DOHH2 (cell line): ENCODE measurements at regions not wholly inside any gene's neighbourhood (a gene's known extent, or its start where the extent isn't known, plus 50 kb on each side); places are given as distances from the start of the nearest gene placed in this dataset.

Source experiments
- H3F3A ChIP-seq: fragments of 200-600 bp; sonication (generic), shearing (Covaris generic); 2 replicates; pipeline ENCODE4 v1.6.0; 2016; ENCODE audit warnings: antibody characterized with exemption, mild to moderate bottlenecking; ENCODE audit not compliant: control insufficient read depth, insufficient read depth
- H3K27ac ChIP-seq: fragments of 200-600 bp; sonication (generic); 2 replicates; pipeline ENCODE4 v1.5.1; 2014; ENCODE audit warnings: low read depth, mild to moderate bottlenecking, low read length, moderate library complexity
- H3K27me3 ChIP-seq: fragments of 200-600 bp; sonication (generic); 2 replicates; pipeline ENCODE4 v1.6.1; 2014; ENCODE audit warnings: mild to moderate bottlenecking, low read length, mixed read lengths; ENCODE audit not compliant: control insufficient read depth
- H3K36me3 ChIP-seq: fragments of 200-600 bp; sonication (generic); 2 replicates; pipeline ENCODE4 v1.6.1; 2014; ENCODE audit warnings: mild to moderate bottlenecking, low read length, moderate library complexity, mixed read lengths; ENCODE audit not compliant: control insufficient read depth
- H3K4me1 ChIP-seq: fragments of 200-600 bp; sonication (generic); 2 replicates; pipeline ENCODE4 v1.6.1; 2014; ENCODE audit warnings: mild to moderate bottlenecking, low read length, mixed read lengths; ENCODE audit not compliant: control insufficient read depth
- H3K4me2 ChIP-seq: fragments of 200-600 bp; sonication (generic); 2 replicates; pipeline ENCODE4 v1.6.0; 2014; ENCODE audit warnings: mild to moderate bottlenecking, low read length, moderate library complexity
- H3K4me3 ChIP-seq: fragments of 200-600 bp; sonication (generic); 2 replicates; pipeline ENCODE4 v1.5.1; 2014; ENCODE audit warnings: mild to moderate bottlenecking, low read length, mixed read lengths
- H3K79me2 ChIP-seq: fragments of 200-600 bp; sonication (generic); 2 replicates; pipeline ENCODE4 v1.6.1; 2014; ENCODE audit warnings: mild to moderate bottlenecking, low read length, mixed read lengths; ENCODE audit not compliant: control insufficient read depth
- H3K9me2 ChIP-seq: fragments of 200-600 bp; sonication (generic); replicated peaks from 2 replicates; pipeline ENCODE4 v1.6.1; 2014; ENCODE audit warnings: mild to moderate bottlenecking, low read length, mixed read lengths; ENCODE audit not compliant: control insufficient read depth
- H3K9me3 ChIP-seq: fragments of 200-600 bp; sonication (generic); 2 replicates; pipeline ENCODE4 v1.6.1; 2014; ENCODE audit warnings: antibody characterized with exemption, low read length, mixed read lengths; ENCODE audit not compliant: control insufficient read depth, insufficient read depth
- H4K20me1 ChIP-seq: fragments of 200-600 bp; sonication (generic); 2 replicates; pipeline ENCODE4 v1.6.0; 2014; ENCODE audit warnings: low read depth, mild to moderate bottlenecking, antibody characterized with exemption, low read length, moderate library complexity; ENCODE audit not compliant: control insufficient read depth, insufficient read depth
- CTCF ChIP-seq: fragments of 200-600 bp; sonication (generic); IDR thresholded peaks from one replicate; pipeline ENCODE4 v1.5.1; 2014; ENCODE audit warnings: antibody characterized with exemption, mild to moderate bottlenecking, low read depth, low read length; ENCODE audit not compliant: poor library complexity, severe bottlenecking
- EZH2phosphoT487 ChIP-seq: fragments of 200-600 bp; sonication (generic); IDR thresholded peaks from 2 replicates; pipeline ENCODE4 v1.6.1; 2017; ENCODE audit warnings: borderline replicate concordance, mild to moderate bottlenecking, antibody characterized with exemption, low read length, moderate library complexity, mixed read lengths

DNA sequence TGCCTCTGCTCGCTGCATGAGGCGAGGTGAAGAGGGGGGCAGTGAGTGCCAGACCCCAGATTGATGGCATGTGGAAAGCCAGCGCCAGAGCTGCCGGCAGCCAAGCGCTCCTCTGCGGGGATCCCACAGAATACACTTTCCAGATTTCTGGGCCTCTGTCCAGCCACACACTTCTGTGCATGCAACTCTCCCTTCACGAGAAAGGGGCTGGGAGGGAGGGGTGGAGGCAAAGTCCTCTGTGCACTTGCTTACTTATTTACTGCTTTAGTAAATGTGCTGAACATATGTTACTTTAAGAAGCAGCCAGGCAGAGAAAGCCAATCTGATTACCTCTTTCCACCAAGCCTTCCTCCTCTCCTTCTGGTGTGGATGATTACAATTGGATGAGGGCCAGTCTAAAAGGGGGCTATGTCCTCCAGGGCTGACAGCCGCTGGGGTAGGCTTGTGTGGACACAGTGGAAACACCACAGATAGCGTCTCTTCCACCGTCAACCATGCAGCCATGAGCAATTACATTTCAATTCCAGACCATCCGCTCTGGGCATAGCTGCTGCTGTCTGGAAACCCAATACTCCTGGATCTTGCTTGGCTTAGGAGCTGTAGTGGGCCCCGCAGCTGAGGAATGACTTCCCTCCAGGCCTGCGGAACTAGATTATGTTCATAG, 322.8 kb upstream of the ANKRD30A start:
- no peak overlapping the region for H3K4me3 ChIP-seq
- no peaks in the 10 kb centered on the region for H3F3A ChIP-seq
- H3K79me2 ChIP-seq = no peaks in the 10 kb centered on the region
- no peaks in the 10 kb centered on the region for H3K9me3 ChIP-seq
- no peaks in the 10 kb centered on the region for H3K4me1 ChIP-seq
- TF ChIP-seq EZH2phosphoT487 (no peak), CTCF (no peak)
- H3K27me3 ChIP-seq = no peaks in the 10 kb centered on the region
- H4K20me1 ChIP-seq = no peaks in the 10 kb centered on the region
- no peak overlapping the region for H3K4me2 ChIP-seq
- H3K27ac ChIP-seq = no peak overlapping the region
- H3K36me3 ChIP-seq = no peaks in the 10 kb centered on the region
- H3K9me2 ChIP-seq = no peaks in the 10 kb centered on the region

DNA sequence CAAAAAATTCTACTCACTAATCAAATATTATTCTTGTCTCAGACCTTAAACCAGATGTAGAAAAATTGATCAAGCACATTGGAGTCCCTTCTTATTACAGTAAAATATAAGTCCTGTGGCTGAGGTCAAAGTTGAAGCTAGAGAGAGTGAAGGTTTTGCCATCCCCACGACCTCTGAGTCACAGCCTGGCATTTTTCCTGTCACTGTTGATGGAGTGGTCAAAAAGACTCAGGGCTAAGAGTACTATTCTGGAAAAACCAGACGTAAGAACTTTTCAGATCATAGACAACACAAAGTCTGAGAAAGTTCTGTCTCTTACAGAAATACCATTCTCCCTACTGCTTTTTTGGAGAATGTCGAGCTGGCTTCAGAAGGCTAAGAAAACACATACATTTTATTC, 323.7 kb upstream of the ANKRD30A start:
- H3K4me1 ChIP-seq = no peaks in the 10 kb centered on the region
- no peaks in the 10 kb centered on the region for H3K9me2 ChIP-seq
- TF ChIP-seq CTCF = no peak
- H3K27me3 ChIP-seq = no peaks in the 10 kb centered on the region
- H3K4me3 ChIP-seq = no peak overlapping the region
- H3K79me2 ChIP-seq = no peaks in the 10 kb centered on the region
- H3F3A ChIP-seq = no peaks in the 10 kb centered on the region
- no peak overlapping the region for H3K27ac ChIP-seq
- no peak overlapping the region for H3K4me2 ChIP-seq
- H3K9me3 ChIP-seq = no peaks in the 10 kb centered on the region
- H4K20me1 ChIP-seq = no peaks in the 10 kb centered on the region
- H3K36me3 ChIP-seq = no peaks in the 10 kb centered on the region

GRCh38 chr10:36794981-36795380, 330.4 kb upstream of the ANKRD30A start:
- Histone ChIP-seq H3K27ac (no peak overlapping the region), H3K79me2 (no peaks in the 10 kb centered on the region), H3K36me3 (no peaks in the 10 kb centered on the region), H3K27me3 (no peaks in the 10 kb centered on the region), H3K4me2 (no peak overlapping the region), H3K4me1 (no peaks in the 10 kb centered on the region), H3K4me3 (no peak overlapping the region), H3K9me2 (no peaks in the 10 kb centered on the region), H4K20me1 (no peaks in the 10 kb centered on the region), H3K9me3 (no peaks in the 10 kb centered on the region), H3F3A (no peaks in the 10 kb centered on the region)
- TF ChIP-seq EZH2phosphoT487 (no peak), CTCF (no peak)
